ENCODE measurements at regions not wholly inside any gene's neighbourhood (a gene's known extent, or its start where the extent isn't known, plus 50 kb on each side); places are given as distances from the start of the nearest gene placed in this dataset.

DNA sequence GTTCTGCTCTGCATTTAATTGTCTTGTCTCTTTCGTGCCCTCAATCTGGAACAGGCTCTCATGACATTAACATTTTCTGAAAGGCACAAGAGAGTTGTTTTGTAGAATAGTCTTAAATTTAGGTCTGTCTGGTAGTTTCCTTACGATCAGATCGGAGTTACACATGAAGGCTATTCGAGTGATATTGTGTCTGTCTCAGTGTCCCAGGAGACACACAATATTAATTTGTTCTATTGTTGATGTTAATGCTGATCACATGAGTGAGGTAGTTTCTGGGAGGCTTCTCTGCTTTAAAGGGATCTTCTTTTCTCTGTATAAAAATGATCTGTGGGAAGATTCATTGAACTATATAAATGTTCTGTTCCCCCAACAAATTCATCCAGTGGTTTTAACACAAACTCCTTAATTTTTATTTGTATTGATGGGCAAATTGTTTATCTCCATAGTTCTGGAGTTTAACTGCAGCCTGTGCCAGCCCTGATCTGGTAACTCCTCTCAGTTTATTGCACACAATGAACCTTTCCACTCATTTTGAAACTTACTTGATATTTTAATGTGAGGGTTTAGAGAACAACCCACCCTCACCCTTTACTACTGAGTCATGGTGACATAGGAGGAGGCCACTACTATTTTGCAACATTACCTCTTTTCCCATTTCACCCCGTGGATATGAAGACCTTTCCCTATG lies 223.0 kb downstream of the CBLN4 start:
- TF ChIP-seq, protein P1, sequence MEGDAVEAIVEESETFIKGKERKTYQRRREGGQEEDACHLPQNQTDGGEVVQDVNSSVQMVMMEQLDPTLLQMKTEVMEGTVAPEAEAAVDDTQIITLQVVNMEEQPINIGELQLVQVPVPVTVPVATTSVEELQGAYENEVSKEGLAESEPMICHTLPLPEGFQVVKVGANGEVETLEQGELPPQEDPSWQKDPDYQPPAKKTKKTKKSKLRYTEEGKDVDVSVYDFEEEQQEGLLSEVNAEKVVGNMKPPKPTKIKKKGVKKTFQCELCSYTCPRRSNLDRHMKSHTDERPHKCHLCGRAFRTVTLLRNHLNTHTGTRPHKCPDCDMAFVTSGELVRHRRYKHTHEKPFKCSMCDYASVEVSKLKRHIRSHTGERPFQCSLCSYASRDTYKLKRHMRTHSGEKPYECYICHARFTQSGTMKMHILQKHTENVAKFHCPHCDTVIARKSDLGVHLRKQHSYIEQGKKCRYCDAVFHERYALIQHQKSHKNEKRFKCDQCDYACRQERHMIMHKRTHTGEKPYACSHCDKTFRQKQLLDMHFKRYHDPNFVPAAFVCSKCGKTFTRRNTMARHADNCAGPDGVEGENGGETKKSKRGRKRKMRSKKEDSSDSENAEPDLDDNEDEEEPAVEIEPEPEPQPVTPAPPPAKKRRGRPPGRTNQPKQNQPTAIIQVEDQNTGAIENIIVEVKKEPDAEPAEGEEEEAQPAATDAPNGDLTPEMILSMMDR (IDR thresholded peaks at IDR 0.05 in 2 of 3, conservative IDR thresholded peaks at IDR 0.05 in 1 of 3; ENCODE audit: control insufficient read depth in 2 of 3, extremely low read depth in 1 of 3, insufficient read depth in 1 of 3, low read depth in 3 of 3, low read length in 3 of 3) = no peak
- no peak for TF ChIP-seq ASH2L (IDR thresholded peaks at IDR 0.05; ENCODE audit: borderline replicate concordance, low read depth)
- TF ChIP-seq EZH2 (IDR thresholded peaks at IDR 0.05; ENCODE audit: borderline replicate concordance, control insufficient read depth, low read depth, low read length) = no peak
- no peak for TF ChIP-seq FOXM1 (IDR thresholded peaks at IDR 0.05; ENCODE audit: low read depth, low read length)
- TF ChIP-seq EGR1 (IDR thresholded peaks at IDR 0.05; ENCODE audit: borderline replicate concordance in 1 of 2, low read depth in 2 of 2, low read length in 2 of 2) = no peak
- TF ChIP-seq, protein P2, sequence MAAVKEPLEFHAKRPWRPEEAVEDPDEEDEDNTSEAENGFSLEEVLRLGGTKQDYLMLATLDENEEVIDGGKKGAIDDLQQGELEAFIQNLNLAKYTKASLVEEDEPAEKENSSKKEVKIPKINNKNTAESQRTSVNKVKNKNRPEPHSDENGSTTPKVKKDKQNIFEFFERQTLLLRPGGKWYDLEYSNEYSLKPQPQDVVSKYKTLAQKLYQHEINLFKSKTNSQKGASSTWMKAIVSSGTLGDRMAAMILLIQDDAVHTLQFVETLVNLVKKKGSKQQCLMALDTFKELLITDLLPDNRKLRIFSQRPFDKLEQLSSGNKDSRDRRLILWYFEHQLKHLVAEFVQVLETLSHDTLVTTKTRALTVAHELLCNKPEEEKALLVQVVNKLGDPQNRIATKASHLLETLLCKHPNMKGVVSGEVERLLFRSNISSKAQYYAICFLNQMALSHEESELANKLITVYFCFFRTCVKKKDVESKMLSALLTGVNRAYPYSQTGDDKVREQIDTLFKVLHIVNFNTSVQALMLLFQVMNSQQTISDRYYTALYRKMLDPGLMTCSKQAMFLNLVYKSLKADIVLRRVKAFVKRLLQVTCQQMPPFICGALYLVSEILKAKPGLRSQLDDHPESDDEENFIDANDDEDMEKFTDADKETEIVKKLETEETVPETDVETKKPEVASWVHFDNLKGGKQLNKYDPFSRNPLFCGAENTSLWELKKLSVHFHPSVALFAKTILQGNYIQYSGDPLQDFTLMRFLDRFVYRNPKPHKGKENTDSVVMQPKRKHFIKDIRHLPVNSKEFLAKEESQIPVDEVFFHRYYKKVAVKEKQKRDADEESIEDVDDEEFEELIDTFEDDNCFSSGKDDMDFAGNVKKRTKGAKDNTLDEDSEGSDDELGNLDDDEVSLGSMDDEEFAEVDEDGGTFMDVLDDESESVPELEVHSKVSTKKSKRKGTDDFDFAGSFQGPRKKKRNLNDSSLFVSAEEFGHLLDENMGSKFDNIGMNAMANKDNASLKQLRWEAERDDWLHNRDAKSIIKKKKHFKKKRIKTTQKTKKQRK (IDR thresholded peaks at IDR 0.05; ENCODE audit: low read depth, low read length) = no peak
- TF ChIP-seq, protein P3, sequence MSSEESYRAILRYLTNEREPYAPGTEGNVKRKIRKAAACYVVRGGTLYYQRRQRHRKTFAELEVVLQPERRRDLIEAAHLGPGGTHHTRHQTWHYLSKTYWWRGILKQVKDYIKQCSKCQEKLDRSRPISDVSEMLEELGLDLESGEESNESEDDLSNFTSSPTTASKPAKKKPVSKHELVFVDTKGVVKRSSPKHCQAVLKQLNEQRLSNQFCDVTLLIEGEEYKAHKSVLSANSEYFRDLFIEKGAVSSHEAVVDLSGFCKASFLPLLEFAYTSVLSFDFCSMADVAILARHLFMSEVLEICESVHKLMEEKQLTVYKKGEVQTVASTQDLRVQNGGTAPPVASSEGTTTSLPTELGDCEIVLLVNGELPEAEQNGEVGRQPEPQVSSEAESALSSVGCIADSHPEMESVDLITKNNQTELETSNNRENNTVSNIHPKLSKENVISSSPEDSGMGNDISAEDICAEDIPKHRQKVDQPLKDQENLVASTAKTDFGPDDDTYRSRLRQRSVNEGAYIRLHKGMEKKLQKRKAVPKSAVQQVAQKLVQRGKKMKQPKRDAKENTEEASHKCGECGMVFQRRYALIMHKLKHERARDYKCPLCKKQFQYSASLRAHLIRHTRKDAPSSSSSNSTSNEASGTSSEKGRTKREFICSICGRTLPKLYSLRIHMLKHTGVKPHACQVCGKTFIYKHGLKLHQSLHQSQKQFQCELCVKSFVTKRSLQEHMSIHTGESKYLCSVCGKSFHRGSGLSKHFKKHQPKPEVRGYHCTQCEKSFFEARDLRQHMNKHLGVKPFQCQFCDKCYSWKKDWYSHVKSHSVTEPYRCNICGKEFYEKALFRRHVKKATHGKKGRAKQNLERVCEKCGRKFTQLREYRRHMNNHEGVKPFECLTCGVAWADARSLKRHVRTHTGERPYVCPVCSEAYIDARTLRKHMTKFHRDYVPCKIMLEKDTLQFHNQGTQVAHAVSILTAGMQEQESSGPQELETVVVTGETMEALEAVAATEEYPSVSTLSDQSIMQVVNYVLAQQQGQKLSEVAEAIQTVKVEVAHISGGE (CRISPR knock-in tag; IDR thresholded peaks at IDR 0.05) = no peak
- TF ChIP-seq KAT2A (conservative IDR thresholded peaks at IDR 0.05; ENCODE audit: control insufficient read depth, low read depth, low read length) = no peak
- TF ChIP-seq NR2C2 (IDR thresholded peaks at IDR 0.05; ENCODE audit: borderline replicate concordance, control insufficient read depth, insufficient read length, low read depth) = no peak

Measured in GM12878 (cell line).